GM19239 (cell line): ENCODE measurements at regions not wholly inside any gene's neighbourhood (a gene's known extent, or its start where the extent isn't known, plus 50 kb on each side); places are given as distances from the start of the nearest gene placed in this dataset.
"Not testable (repeated sequence)": the region's sequence is repeated elsewhere in the genome, so short reads cannot be mapped to it uniquely, and the experiment has no call there.

ENCODE experiments used
- DNase-seq: peaks from one replicate; pipeline ENCODE4 v3.0.0; 2011; ENCODE audit warnings: low spot score; ENCODE audit not compliant: insufficient read length
- FAIRE-seq: peaks from 2 replicates; lab custom pipeline; 2011; peaks lifted over from hg19 to GRCh38; lab: Jason Lieb, UNC

- DNase-seq (peak; percentile 31), FAIRE-seq (peak; percentile 86)
These were observed 115.0 kb upstream of the SHISA3 start for GRCh38 chr4:42282081-42282901.

- FAIRE-seq: no peak
- no peak for DNase-seq
These were observed 113.3 kb upstream of the SHISA3 start for GRCh38 chr4:42284030-42284429.

GRCh38 chr4:42288876-42289275 is 108.4 kb upstream of the SHISA3 start:
- not testable (repeated sequence) for FAIRE-seq, DNase-seq

- DNase-seq: not testable (repeated sequence)
These were observed 105.1 kb upstream of the SHISA3 start for GRCh38 chr4:42292192-42292591.

GRCh38 chr4:42293967-42294813 is 103.1 kb upstream of the SHISA3 start:
- DNase-seq (no peak), FAIRE-seq (no peak)

More at GRCh38 chr4:42292192-42292591, 105.1 kb upstream of the SHISA3 start:
- FAIRE-seq: not testable (repeated sequence)

GRCh38 chr4:42296196-42296595 is 101.1 kb upstream of the SHISA3 start:
- FAIRE-seq (no peak), DNase-seq (no peak)

GRCh38 chr4:42302348-42302747 is 94.9 kb upstream of the SHISA3 start:
- peak; percentile 42 for FAIRE-seq
- no peak for DNase-seq

- no peak for FAIRE-seq
- DNase-seq: no peak
These were observed 90.8 kb upstream of the SHISA3 start for GRCh38 chr4:42306221-42307109.

- DNase-seq (no peak), FAIRE-seq (no peak)
These were observed 89.0 kb upstream of the SHISA3 start for GRCh38 chr4:42308247-42308646.

- no peak for FAIRE-seq
These were observed 87.7 kb upstream of the SHISA3 start for GRCh38 chr4:42309361-42310260.

GRCh38 chr4:42310358-42310757 is 86.9 kb upstream of the SHISA3 start:
- FAIRE-seq (no peak), DNase-seq (no peak)

More at GRCh38 chr4:42309361-42310260, 87.7 kb upstream of the SHISA3 start:
- DNase-seq: no peak

GRCh38 chr4:42310806-42311205 is 86.5 kb upstream of the SHISA3 start:
- DNase-seq (no peak), FAIRE-seq (no peak)

- FAIRE-seq (no peak), DNase-seq (no peak)
These were observed 85.7 kb upstream of the SHISA3 start for GRCh38 chr4:42311591-42311990.

GRCh38 chr4:42313420-42313819 is 83.9 kb upstream of the SHISA3 start:
- not testable (repeated sequence) for DNase-seq, FAIRE-seq

GRCh38 chr4:42313872-42314271 is 83.4 kb upstream of the SHISA3 start:
- no peak for FAIRE-seq
- no peak for DNase-seq

GRCh38 chr4:42315231-42315630 is 82.1 kb upstream of the SHISA3 start:
- FAIRE-seq (no peak), DNase-seq (no peak)

- FAIRE-seq: no peak
- no peak for DNase-seq
These were observed 76.4 kb upstream of the SHISA3 start for GRCh38 chr4:42320822-42321388.

GRCh38 chr4:42326040-42326439 is 71.2 kb upstream of the SHISA3 start:
- no peak for DNase-seq
- FAIRE-seq: no peak

GRCh38 chr4:42326524-42326923 is 70.8 kb upstream of the SHISA3 start:
- no peak for DNase-seq
- no peak for FAIRE-seq
